Stimulated activated CD4-positive, alpha-beta T cell treated with anti-CD3 and anti-CD28 coated beads, Interleukin-12 subunit alpha, Interleukin-12 subunit beta, amount 100 ng/mL, for 48 hours (primary cell): ENCODE measurements at regions not wholly inside any gene's neighbourhood (a gene's known extent, or its start where the extent isn't known, plus 50 kb on each side); places are given as distances from the start of the nearest gene placed in this dataset.
"Not testable (repeated sequence)": the region's sequence is repeated elsewhere in the genome, so short reads cannot be mapped to it uniquely, and the experiment has no call there.

Experiments used
- DNase-seq, 3 donors: peaks; one replicate each; pipeline ENCODE4 v3.0.0-alpha.2; 2020; ENCODE audit warnings: low read depth in 2 of 3, low spot score in 1 of 3

- no peak for DNase-seq
Measured at GRCh38 chr22:49360746-49361145, 466.9 kb downstream of the BRD1 start.

- no peak for DNase-seq
Measured at GRCh38 chr22:49359076-49359475, 468.6 kb downstream of the BRD1 start.

- no peak for DNase-seq
Measured at GRCh38 chr22:49357661-49358440, 469.8 kb downstream of the BRD1 start.

GRCh38 chr22:49356428-49356827 lies 471.2 kb downstream of the BRD1 start:
- no peak for DNase-seq

DNA sequence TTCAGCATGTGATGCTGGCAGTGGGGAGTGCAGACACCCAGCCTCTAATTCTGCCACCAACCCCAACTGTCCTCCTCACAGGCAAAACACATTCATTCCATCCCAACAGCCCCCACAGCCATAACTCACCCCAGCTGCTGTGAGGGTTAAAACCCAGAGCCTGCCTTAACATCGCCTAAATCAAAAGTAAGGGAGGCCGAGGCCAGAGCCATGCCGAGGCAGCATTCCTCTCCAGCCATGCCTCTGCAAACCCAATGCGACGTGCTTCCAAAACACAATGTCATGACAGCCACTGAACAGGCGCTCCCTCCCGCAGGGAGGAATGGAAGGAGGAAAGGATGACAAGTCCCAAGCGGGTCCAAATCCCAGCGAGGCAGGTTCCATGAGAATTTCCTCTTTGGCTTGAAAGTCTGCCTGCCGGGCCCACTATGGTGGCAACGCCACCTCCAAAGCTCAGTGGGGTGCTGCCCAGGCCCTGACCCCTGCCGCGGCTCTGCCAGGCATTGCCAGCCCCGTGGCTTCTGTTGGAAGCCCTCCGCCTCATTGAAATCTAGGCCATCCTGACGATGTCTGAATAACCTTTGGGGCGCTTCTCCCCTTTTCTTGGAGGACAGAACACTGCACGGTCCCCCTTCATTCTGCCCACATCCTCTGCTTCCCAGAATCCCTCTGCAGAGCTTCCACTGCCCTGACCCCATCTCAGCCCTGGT lies 472.3 kb downstream of the BRD1 start:
- DNase-seq = no peak

DNA sequence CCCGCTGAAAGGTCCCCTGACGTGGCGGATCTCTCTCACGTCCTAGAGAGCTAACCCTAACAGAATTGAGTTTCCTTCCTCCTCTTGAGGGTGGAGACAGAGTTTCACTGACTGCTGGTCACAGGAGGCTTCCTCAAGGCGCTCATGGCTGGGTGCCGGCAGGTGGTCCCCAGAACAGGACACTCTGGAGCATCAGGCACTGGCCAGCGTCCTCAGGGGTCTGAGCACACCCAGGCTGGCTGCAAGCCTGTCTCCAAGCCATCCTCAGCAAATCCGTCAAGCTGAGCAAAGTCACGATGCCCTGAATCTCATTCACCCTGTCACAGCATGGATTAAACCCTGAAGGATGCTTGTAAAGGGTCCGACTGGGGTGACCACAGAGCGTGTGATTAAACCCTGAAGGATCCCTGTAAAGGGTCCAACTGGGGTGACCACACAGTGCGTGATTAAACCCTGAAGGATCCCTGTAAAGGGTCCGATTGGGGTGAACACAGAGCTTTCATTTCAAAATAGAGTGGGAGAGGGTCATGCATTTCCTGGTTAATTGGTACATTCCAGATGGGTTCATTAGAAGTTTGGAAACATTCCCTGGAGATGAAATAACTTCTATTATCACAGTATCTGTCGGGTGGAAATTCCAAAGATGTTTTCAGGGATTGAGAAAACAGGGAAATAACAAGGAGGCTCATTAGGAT lies 473.0 kb downstream of the BRD1 start:
- no peak for DNase-seq

DNA sequence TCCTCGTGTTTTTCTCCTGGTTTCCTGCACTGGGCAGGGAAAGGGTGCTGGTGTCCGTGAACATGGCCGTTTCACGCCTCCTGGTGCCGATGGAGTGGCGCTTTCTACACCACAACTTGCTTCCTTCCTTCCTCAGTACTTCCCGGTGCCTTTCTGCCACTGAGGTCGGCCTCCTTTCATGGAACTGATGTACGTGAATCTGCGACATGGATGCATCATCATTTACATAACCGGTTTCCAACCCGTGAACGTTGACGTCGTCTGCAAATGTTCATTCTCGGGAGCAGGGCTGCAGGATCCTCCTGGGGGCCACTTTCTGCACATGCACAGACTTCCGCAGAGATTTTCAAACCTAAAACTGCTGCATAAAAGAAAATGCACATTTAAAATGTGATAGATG lies 474.4 kb downstream of the BRD1 start:
- DNase-seq = no peak

DNA sequence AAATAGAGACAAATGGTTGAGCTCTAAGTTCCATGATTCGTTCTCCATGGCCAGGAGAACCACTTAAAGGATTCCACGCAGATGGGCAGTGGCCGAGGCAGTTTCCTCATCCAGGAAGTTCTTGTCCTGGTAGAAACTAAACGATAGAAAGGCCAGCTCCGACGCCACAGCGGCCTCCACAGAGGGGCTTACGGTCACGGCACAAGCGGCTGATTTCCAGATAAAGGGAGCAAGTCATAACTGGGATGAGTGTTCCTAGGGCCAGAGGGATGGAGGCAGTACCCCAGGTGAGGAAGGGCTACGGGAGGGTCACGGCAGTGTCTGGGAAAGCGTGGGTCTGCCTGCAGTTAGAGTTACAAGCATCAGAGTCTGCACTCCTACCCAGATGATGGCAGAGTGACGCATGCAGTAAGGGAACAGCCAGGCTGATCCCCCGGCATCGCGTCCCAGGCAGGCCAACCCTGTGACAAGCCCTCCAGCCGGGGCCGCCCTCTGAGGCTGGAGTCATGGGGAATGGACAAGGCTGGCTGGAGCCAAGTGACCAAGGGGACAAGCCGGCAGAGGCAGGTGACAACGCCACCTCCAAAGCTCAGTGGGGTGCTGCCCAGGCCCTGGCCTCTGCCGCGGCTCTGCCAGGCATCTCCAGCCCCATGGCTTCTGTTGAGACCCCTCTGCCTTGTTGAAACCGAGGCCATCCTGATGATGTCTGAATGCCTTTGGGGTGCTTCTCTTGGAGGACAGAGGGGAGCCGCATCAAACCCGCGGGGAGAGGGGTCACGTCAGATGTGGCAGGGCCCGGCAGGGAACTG lies 475.1 kb downstream of the BRD1 start:
- DNase-seq = no peak

DNA sequence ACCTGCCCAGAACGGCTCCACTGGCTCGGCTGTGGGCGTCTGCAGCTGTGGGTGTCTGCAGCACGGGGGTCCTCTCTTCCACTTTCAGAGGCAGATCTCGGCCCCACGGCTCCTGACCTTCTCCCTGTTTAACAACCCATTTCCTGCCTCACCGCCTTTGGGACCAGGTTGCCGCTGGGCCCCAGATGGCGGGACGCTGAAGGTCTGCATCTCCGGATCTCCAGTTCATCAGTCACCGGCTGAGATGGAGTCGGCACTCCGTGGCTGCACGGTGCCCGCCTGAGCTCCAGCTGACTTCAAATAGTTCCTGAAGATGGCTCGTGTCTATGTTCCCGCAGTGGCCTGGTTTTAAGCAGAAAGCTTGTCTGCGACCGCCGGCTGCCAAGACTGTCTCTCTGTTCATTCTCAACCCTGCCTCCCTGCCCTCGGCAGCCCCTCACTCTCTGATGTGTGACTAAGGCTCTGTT lies 475.9 kb downstream of the BRD1 start:
- no peak for DNase-seq

DNA sequence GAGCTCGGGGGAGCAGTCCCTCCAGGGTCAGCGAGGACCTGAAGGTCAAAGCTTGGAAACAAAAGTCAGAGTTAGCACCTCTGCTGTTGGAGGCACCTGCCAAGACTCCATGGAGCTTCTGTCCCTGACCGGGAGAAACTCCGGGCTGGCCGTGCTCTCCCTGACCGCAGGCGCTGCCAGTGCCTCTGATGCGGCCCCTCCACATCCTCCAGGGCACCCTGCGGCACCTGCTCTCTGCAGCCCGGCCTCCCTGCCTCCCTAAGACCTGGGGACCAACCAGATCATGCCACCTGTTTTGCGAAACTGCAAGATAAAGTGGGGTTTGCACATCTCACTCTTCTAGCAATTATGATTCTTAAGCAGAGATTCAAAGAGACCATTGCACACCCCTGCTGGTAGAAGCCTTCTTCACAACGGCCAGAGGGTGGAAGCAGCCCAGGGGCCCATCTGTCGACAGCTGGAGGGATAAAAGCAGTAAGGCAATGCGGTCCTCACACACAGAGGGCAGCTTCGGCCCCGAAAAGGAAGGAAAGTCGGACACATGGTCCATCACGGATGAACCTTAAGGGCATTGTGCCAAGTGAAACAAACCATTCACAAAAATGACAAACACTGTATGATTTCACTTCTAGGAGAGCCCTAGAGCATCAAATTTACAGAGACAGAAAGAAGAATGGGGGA lies 477.1 kb downstream of the BRD1 start:
- no peak for DNase-seq

DNA sequence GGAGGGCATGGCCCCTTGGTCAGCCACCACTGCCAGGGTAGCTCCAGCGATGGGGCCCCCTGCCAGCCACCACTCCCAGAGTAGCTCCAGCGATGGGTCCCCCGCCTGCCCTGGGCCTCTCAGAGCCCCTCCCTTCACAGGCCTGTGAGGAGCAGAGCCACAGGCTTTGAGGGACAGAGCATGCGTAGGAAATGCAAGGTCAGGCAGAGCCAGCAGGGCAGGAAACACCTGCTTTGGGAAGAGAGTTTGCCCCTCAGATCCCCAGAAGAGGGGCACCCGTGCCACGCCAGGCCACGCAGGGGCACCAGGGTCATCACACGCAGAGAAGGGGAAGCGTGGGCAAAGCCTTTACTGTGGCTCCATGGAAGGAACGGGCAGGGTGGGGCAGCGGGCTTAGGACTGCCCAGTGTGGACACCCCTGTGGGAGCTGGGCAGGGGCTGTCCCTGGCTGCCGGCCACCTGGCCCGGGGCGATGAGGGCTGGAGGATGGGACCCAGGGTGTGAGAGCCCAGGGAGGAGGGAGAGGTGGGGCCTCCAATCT lies 477.8 kb downstream of the BRD1 start:
- DNase-seq = no peak

GRCh38 chr22:49349181-49349835 lies 478.4 kb downstream of the BRD1 start:
- no peak for DNase-seq

GRCh38 chr22:49348631-49349030 lies 479.0 kb downstream of the BRD1 start:
- no peak for DNase-seq

GRCh38 chr22:49347376-49347775 lies 480.3 kb downstream of the BRD1 start:
- DNase-seq = no peak

GRCh38 chr22:49345896-49346295 lies 481.8 kb downstream of the BRD1 start:
- DNase-seq = no peak

DNA sequence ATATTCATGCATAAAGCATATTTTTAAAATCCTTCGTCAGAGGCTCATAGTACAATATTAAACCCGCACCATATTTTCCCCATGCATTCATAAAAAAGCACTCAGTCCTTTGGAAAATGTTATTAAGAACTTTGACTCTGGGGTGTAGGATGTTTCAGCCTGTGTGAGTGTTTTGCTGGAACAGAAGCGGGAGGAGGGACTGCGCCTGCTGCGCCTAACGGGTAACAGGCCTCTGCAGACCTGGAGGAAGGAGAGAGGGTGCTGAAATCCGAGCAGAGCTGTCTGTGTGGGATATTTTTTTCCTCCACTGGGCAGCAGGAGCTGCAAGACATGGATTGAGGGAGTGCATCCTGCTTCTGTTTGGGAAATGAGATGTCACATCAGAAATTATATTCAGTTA lies 483.0 kb downstream of the BRD1 start:
- DNase-seq = no peak

GRCh38 chr22:49344161-49344560 lies 483.5 kb downstream of the BRD1 start:
- DNase-seq = no peak

- DNase-seq = no peak
Measured at GRCh38 chr22:49340406-49340805, 487.3 kb downstream of the BRD1 start.

DNA sequence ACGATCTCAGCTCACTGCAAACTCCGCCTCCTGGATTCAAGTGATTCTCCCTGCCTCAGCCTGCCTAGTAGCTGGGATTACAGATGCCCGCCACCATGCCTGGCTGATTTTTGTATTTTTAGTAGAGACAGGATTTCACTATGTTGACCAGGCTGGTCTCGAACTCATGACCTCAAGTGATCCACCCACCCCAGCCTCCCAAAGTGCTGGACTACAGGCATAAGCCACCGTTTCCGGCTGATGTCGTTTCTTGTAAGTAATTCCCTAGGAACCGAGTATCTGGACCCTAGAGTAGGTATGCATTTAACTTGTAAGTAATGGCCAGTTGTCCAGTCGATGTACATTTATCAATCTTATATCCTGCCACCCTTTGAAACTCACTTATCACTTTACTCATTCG lies 491.2 kb downstream of the BRD1 start:
- not testable (repeated sequence) for DNase-seq

DNA sequence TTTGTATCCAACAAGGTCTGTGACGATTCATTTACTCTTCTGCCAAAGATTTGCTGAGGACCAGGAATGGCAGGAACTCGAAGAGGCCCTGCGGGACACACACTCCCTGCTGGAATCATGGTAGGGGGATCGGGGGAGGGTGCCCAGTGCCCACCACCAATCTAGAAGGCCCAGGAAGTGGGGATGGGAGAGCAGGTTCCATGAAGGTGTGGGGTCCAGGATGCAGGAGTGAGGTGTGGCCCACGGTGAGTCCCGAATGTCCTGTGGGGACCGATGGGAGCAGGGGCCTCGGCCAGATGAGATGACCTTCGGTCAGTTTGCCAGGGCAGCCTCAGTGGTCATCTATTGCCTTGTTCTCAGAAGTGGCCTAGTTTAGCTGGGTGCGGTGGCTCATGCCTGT lies 492.7 kb downstream of the BRD1 start:
- no peak for DNase-seq
